Ishikawa (cell line): ENCODE measurements at regions not wholly inside any gene's neighbourhood (a gene's known extent, or its start where the extent isn't known, plus 50 kb on each side); places are given as distances from the start of the nearest gene placed in this dataset.

Source experiments
- CEBPB ChIP-seq: IDR thresholded peaks from 2 replicates; pipeline ENCODE4 v1.6.1; 2012
- EP300 ChIP-seq: IDR thresholded peaks from 2 replicates; pipeline ENCODE4 v1.6.1; 2012; ENCODE audit warnings: borderline replicate concordance
- NFIC ChIP-seq: IDR thresholded peaks from 2 replicates; pipeline ENCODE4 v1.6.1; 2012
- YY1 ChIP-seq: IDR thresholded peaks from 2 replicates; pipeline ENCODE4 v1.6.1; 2012; ENCODE audit warnings: low read depth

GRCh38 chr5:8700671-8701070 lies 831.7 kb downstream of the MTRR start:
- TF ChIP-seq EP300 (no peak), CEBPB (no peak), NFIC (no peak), YY1 (no peak)
